ENCODE measurements at regions not wholly inside any gene's neighbourhood (a gene's known extent, or its start where the extent isn't known, plus 50 kb on each side); places are given as distances from the start of the nearest gene placed in this dataset.

- Histone ChIP-seq H3K9me3 (ENCODE audit: insufficient read depth, low read depth, low read length) (no peaks in the 10 kb centered on the region), H4K20me1 (ENCODE audit: insufficient read depth, low read length, poor library complexity, severe bottlenecking) (no peaks in the 10 kb centered on the region), H3K9ac (ENCODE audit: low read depth, low read length, poor library complexity, severe bottlenecking) (no peak overlapping the region), H3K36me3 (ENCODE audit: insufficient read depth, low read length) (no peaks in the 10 kb centered on the region), H3F3A (ENCODE audit: low read depth) (no peaks in the 10 kb centered on the region; the same call in 1 of the 2 replicates), H3K27me3 (ENCODE audit: insufficient read depth, low read length, poor library complexity, severe bottlenecking) (no peaks in the 10 kb centered on the region), H3K79me2 (ENCODE audit: insufficient read depth, low read length) (no peaks in the 10 kb centered on the region), H3K4me2 (ENCODE audit: low read depth, low read length, poor library complexity, severe bottlenecking) (no peak overlapping the region), H2AFZ (ENCODE audit: low read length) (no peak overlapping the region), H3K4me1 (ENCODE audit: insufficient read depth, low read length, poor library complexity, severe bottlenecking) (peaks cover 16% of the 10 kb centered on the region), H3K4me3 (ENCODE audit: low read length, poor library complexity, severe bottlenecking) (no peak overlapping the region), H3K9me2 (replicated peaks; ENCODE audit: low read depth, low read length) (no peaks in the 10 kb centered on the region)
- TF ChIP-seq, protein P1, sequence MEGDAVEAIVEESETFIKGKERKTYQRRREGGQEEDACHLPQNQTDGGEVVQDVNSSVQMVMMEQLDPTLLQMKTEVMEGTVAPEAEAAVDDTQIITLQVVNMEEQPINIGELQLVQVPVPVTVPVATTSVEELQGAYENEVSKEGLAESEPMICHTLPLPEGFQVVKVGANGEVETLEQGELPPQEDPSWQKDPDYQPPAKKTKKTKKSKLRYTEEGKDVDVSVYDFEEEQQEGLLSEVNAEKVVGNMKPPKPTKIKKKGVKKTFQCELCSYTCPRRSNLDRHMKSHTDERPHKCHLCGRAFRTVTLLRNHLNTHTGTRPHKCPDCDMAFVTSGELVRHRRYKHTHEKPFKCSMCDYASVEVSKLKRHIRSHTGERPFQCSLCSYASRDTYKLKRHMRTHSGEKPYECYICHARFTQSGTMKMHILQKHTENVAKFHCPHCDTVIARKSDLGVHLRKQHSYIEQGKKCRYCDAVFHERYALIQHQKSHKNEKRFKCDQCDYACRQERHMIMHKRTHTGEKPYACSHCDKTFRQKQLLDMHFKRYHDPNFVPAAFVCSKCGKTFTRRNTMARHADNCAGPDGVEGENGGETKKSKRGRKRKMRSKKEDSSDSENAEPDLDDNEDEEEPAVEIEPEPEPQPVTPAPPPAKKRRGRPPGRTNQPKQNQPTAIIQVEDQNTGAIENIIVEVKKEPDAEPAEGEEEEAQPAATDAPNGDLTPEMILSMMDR (conservative IDR thresholded peaks at IDR 0.05; ENCODE audit: low read length) = no peak
Observed at GRCh38 chrX:103153661-103154060, 60.7 kb upstream of the NXF3 start.

- Histone ChIP-seq H3K4me2 (ENCODE audit: low read depth, low read length, poor library complexity, severe bottlenecking) (peak overlapping the region; percentile 36), H2AFZ (ENCODE audit: low read length) (no peak overlapping the region), H3K9me3 (ENCODE audit: insufficient read depth, low read depth, low read length) (no peaks in the 10 kb centered on the region), H3K9me2 (replicated peaks; ENCODE audit: low read depth, low read length) (no peaks in the 10 kb centered on the region), H3K36me3 (ENCODE audit: insufficient read depth, low read length) (no peaks in the 10 kb centered on the region), H3K79me2 (ENCODE audit: insufficient read depth, low read length) (no peaks in the 10 kb centered on the region), H3F3A (ENCODE audit: low read depth) (no peaks in the 10 kb centered on the region; the same call in 1 of the 2 replicates), H3K9ac (ENCODE audit: low read depth, low read length, poor library complexity, severe bottlenecking) (no peak overlapping the region), H3K4me3 (ENCODE audit: low read length, poor library complexity, severe bottlenecking) (peak overlapping the region; percentile 17), H4K20me1 (ENCODE audit: insufficient read depth, low read length, poor library complexity, severe bottlenecking) (no peaks in the 10 kb centered on the region), H3K4me1 (ENCODE audit: insufficient read depth, low read length, poor library complexity, severe bottlenecking) (peaks cover 6% of the 10 kb centered on the region), H3K27me3 (ENCODE audit: insufficient read depth, low read length, poor library complexity, severe bottlenecking) (no peaks in the 10 kb centered on the region)
- TF ChIP-seq EZH2phosphoT487 (IDR thresholded peaks at IDR 0.05; ENCODE audit: borderline replicate concordance) = no peak
Observed at GRCh38 chrX:103151799-103152198, 58.9 kb upstream of the NXF3 start.

DNA sequence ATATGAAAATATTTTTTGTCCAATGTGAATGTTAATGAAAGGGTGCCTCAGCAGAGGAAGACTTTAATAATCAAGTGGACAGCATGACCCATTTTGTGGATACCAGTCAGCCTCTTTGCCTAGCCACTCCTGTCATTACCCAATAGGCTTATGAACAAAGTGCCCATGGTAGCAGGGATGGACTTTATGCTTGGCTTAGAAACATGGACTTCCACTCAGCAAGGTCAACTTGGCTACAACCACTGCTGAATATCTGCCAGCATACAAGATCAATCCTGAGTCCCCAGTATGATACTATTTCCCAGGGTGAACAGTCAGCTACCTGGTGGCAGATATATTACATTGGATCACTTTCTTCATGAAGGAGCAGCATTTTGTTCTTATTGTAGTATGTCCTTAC, 56.7 kb upstream of the NXF3 start:
- TF ChIP-seq EZH2phosphoT487 (IDR thresholded peaks at IDR 0.05; ENCODE audit: borderline replicate concordance) = no peak
- TF ChIP-seq, protein P1 (conservative IDR thresholded peaks at IDR 0.05; ENCODE audit: low read length) = no peak
- no peak overlapping the region for H3K4me3 ChIP-seq (ENCODE audit: low read length, poor library complexity, severe bottlenecking)
- no peaks in the 10 kb centered on the region for H3F3A ChIP-seq (ENCODE audit: low read depth)
- no peak overlapping the region for H2AFZ ChIP-seq (ENCODE audit: low read length)
- H3K27me3 ChIP-seq (ENCODE audit: insufficient read depth, low read length, poor library complexity, severe bottlenecking) = no peaks in the 10 kb centered on the region
- no peaks in the 10 kb centered on the region for H3K79me2 ChIP-seq (ENCODE audit: insufficient read depth, low read length)
- no peaks in the 10 kb centered on the region for H4K20me1 ChIP-seq (ENCODE audit: insufficient read depth, low read length, poor library complexity, severe bottlenecking)
- no peak overlapping the region for H3K9ac ChIP-seq (ENCODE audit: low read depth, low read length, poor library complexity, severe bottlenecking)
- H3K4me2 ChIP-seq (ENCODE audit: low read depth, low read length, poor library complexity, severe bottlenecking) = no peak overlapping the region
- H3K9me3 ChIP-seq (ENCODE audit: insufficient read depth, low read depth, low read length) = no peaks in the 10 kb centered on the region
- peaks cover 6% of the 10 kb centered on the region for H3K4me1 ChIP-seq (ENCODE audit: insufficient read depth, low read length, poor library complexity, severe bottlenecking)
- H3K36me3 ChIP-seq (ENCODE audit: insufficient read depth, low read length) = no peaks in the 10 kb centered on the region
- no peaks in the 10 kb centered on the region for H3K9me2 ChIP-seq (replicated peaks; ENCODE audit: low read depth, low read length)

GRCh38 chrX:103148075-103148474, 55.1 kb upstream of the NXF3 start:
- Histone ChIP-seq H4K20me1 (ENCODE audit: insufficient read depth, low read length, poor library complexity, severe bottlenecking) (no peaks in the 10 kb centered on the region), H2AFZ (ENCODE audit: low read length) (no peak overlapping the region), H3K36me3 (ENCODE audit: insufficient read depth, low read length) (no peaks in the 10 kb centered on the region), H3K9me3 (ENCODE audit: insufficient read depth, low read depth, low read length) (no peaks in the 10 kb centered on the region), H3K4me3 (ENCODE audit: low read length, poor library complexity, severe bottlenecking) (no peak overlapping the region), H3K9me2 (replicated peaks; ENCODE audit: low read depth, low read length) (no peaks in the 10 kb centered on the region), H3F3A (ENCODE audit: low read depth) (no peaks in the 10 kb centered on the region), H3K79me2 (ENCODE audit: insufficient read depth, low read length) (no peaks in the 10 kb centered on the region), H3K4me2 (ENCODE audit: low read depth, low read length, poor library complexity, severe bottlenecking) (no peak overlapping the region), H3K27me3 (ENCODE audit: insufficient read depth, low read length, poor library complexity, severe bottlenecking) (no peaks in the 10 kb centered on the region), H3K9ac (ENCODE audit: low read depth, low read length, poor library complexity, severe bottlenecking) (no peak overlapping the region), H3K4me1 (ENCODE audit: insufficient read depth, low read length, poor library complexity, severe bottlenecking) (peaks cover 6% of the 10 kb centered on the region)
- TF ChIP-seq, protein P1 (conservative IDR thresholded peaks at IDR 0.05; ENCODE audit: low read length) = no peak
- no peak for TF ChIP-seq EZH2phosphoT487 (IDR thresholded peaks at IDR 0.05; ENCODE audit: borderline replicate concordance)

All from Loucy (cell line).